ENCODE measurements at regions not wholly inside any gene's neighbourhood (a gene's known extent, or its start where the extent isn't known, plus 50 kb on each side); places are given as distances from the start of the nearest gene placed in this dataset.

DNA sequence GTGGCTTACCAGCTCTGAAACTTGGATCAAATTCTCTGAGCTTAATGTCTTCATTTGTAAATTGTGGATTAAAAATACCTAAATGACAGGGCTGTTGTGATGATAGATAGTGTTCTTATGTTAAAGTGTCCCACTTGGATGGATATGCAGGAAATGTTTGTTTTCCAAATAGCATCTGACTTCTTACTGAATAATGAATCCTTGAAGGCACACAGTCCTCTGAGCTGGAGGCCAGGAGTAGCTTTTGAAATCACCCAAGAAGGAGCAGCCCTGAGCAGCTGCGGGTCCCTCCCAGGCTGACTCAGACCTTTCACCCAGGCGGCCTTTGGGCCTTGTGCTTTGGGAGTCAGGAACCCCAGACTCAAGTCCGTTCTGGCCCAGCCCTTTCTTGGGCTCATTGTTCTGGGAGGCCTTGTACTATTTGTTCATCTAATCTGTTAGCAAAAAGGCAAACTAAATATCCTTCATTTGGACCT lies 173.0 kb upstream of the GATA6 start:
- no peak for DNase-seq (ENCODE audit: low read depth, low spot score)

DNA sequence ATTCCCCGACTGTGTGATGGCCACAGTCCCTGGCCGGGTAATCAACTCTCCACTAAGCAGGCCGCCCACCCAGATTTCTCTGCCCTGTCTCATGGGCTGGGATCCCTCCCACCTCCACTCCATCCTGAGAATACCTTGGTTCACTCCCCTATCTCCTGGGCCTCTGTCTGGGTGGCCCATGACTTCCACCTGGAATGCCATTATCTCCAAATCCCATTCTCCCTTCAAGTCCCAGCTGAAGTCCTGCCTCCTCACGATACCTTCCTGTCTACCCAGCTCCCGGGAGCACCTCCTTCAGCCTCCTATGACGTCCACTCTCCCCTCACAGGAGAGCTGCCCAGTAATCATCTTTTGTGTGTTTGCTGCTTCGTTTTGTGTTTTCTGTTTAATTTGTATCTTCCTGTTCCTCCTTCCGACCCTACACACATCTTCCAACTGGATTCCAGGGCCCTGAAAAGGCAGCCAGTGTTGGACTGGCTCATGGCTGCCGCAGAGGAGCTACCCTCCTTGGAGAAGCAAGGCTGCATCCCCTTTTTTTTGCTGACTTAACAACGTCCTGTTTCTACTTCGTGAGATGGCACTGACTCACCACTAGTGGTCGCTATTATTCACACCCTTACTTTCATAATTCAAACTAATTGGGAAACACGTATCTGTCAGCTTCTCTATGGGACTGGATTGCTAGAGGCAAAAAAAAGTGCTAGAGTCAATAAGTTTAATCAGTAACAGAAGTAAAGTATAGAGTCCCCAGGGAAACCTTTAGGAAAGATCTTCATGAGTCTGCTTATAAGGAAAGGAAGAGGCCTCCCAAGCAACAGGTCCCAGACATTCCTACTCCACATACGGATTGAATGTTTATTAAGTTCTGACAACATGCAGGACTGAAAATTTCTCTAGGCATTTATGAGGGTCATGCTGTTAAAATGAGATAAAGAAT lies 171.9 kb upstream of the GATA6 start:
- no peak for DNase-seq (ENCODE audit: low read depth, low spot score)

DNA sequence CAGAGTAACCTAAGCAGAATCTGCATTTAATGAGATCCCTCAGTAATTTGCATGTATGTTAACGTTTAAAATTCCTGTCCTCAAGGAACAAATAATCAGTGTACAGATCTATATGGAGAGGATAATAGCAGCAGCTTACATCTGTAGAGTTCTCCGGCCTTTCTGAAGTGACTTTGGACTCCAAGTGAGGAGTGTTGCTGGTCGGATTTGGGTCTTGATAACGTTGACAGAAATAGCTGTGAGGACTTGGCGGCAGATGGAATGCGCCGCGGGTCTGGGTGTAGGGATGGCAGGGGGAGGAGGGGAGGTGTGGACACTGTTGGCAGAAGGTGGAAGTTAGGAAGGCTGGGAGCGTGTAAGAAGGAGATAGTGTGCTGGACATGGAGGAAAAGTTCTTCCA lies 170.9 kb upstream of the GATA6 start:
- no peak for DNase-seq (ENCODE audit: low read depth, low spot score)

DNA sequence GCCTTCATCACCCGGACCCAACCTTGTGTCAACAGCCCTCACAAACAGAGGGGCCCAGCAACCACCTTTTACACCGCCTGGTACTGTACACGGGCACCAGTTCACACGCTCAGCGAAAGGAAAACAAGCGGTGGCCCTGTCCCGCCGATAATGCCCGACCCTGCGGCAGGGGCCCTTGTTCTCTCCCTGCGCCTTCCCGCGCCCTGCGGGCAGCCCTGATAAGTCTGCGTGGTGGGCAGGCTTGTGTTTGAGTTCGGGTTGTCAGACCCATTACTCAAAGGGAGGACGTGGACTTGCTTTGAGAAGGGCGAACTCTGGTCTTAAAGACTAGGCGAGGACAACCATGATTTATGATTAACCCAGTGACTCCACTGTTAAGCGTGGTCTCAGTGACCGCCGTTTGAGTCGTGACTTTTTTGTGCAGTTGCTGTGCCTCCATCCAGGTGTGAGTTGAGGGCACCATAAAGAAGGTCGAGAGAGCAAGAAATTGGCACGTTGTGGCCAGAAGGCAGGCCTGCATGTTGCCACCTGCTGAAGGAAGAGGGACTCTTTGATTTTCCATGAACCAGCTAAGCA lies 167.4 kb upstream of the GATA6 start:
- DNase-seq (ENCODE audit: low read depth, low spot score) = no peak

DNA sequence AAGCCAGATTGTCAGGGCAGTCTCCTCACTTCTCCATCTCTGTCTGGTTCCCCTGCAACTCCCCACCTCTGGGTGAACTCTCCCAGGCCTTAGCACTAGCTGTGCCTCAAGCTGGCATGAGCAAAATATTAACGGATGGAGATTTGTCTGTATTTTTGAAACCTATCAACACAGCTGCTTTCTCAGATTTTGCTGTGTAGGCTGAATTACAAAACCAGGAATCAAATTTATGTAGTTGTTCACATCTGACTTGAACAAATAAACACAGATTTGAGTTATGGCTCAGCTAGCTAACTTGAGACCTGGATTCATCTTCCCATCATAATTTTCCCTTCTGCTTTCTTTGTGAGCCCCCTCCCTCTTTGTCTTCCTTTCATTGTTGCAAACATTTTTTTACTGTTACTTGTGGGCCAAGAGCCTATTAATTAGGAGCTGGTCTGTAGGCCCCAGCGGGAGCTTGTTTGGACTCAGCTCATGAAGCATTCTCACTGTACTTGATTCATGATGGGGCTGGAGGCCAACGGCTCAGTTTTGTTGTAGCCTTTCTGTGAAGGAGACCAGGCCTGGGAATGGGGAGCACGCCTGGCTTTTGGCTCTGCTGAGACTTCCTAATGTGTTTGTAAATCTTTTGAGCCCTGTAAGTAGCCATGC lies 164.1 kb upstream of the GATA6 start:
- DNase-seq (ENCODE audit: low read depth, low spot score) = no peak

DNA sequence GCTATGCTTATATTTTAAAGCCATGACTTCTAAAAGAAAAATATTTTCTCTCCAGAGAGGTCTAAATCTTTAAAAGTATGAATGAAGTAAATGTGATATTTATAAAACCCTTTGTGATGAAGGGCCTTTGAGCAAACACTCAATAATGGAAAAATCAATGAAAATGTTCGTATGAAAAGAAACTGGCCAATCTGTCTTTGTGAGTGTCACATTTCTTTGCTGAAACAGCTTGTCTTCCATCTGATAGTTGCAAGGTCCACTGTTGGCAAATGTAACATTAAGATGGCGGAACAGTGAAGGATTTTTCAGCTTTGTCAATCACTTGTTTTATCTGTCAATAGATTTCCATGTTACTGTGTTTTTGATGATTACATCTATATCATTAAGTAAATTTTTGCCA lies 162.9 kb upstream of the GATA6 start:
- no peak for DNase-seq (ENCODE audit: low read depth, low spot score)

DNA sequence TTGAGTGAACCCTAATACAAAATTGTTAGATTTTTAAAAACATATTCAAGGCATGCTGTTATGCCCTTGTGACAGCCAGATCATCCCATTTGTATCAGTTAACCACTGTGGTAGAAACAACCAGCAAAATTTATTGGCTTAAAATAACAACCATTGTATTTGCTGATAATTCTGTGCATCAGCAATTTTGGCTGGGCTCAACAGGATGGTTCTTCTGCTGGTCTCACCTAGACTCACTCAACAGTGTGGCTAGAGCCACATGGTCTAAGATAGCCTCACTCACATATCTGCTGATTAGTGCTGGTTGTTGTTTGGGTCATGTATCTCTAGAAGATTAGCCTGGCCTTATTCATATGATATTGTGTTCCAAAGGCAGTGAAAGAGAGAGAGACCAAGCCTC lies 160.1 kb upstream of the GATA6 start:
- DNase-seq (ENCODE audit: low read depth, low spot score) = no peak

DNA sequence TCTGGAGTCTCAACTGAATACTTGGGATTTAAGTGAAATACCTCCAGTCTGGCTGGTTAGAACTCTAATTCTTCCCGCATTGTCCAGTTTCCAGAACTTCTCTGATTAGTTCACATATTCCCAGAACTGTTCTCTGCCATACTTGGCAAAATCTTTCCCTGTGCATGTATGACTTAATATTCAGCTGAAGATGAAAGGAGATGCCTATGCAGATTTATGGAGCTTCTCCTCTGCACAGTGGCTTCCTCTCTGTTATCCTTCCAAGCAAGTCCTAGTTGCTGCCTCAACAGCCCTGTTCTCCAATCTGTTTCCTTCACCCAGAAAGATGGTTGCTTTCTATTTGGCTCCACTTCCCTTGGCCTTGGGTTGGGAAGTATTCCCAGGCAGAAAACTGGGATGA lies 155.4 kb upstream of the GATA6 start:
- no peak for DNase-seq (ENCODE audit: low read depth, low spot score)

DNA sequence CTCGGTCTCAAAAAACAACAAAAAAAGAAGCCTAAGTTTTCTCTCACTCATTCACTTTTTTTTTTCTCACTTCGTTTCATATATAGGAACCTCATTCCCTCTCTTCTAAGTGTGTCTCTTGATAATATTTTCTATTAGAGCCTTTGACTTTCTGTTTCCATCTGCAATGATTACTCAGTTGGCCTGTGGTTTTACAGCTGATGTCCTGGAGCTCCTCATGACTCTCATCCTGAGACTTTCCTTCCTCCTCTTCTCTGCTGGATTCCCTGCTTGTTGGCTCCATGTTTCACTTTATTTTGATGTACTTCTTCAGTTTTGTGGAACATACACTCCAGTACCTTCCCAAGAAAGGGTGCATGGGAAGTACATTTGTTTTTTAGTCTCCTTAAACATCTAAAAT lies 154.2 kb upstream of the GATA6 start:
- no peak for DNase-seq (ENCODE audit: low read depth, low spot score)

DNA sequence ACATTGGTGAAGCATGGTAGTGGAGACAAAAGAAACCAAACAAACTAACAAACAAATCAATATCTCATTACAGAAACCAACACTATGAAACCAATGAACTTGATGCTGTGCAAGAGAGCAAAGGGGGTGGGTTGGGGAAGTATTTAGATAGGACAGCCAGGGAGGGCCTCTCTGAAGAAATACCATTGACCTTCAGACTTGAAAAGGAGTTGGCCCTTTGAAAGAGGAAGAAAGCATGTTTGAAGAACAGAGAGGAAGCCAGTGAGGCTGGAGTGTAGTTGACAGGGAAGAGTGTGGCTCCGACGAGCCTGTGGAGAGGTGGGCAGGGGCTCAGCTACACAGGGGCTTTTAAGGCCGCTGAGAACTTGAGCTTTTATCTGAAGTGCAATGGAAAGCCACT lies 151.0 kb upstream of the GATA6 start:
- DNase-seq (ENCODE audit: low read depth, low spot score) = no peak

DNA sequence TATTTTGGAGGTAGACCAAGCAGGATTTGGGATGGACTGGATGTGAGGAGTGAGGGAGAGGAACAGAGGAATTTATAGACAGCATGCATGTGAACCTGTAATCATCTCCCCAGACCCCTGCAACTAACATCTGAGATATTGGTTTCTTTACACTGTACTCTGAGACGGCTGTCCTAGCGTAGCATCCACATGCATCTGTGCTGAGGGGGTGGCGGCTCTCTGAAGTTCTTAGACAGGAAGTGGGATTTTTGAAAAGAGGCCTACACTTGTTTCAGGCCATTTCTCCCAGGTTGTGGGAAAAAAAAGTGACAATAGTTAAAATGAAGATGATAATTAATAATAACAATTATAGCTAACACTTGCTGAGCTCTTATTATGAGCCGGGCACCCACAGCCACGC lies 150.2 kb upstream of the GATA6 start:
- DNase-seq (ENCODE audit: low read depth, low spot score) = no peak

DNA sequence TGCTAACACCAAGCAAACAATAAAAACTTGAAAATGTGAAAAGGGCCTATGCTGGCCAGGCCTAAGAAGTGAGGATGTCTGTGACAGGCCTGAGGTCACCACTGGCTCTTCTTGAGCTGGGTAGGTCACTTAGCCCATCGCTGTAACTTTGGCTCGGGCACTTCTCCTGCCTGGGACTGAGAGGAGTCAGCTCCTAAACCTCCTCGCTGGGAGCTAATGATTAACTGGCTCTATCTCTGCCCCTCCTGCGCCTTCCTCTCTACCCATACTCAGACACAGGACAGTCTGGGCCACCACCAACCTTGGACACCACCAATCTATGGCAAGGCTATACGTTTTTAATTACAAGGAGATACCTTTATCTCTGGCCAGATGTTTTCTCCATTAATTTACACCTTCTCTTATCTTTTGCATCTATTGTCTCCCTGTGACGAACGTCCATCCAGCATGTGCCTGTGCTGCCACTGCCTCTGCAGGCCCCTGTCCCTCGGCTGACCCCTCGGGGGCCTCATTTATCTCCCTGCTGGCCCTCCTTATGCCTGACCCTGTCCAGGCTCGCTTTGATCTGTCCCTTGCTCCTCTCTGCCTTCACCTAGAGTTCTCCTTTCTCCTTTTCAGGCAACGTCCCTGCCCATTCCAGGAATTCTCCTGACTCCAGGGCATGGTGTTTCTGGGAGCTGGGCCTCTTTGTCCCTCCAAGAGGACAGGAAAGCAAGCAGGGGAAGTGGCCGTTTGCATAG lies 149.1 kb upstream of the GATA6 start:
- no peak for DNase-seq (ENCODE audit: low read depth, low spot score)

DNA sequence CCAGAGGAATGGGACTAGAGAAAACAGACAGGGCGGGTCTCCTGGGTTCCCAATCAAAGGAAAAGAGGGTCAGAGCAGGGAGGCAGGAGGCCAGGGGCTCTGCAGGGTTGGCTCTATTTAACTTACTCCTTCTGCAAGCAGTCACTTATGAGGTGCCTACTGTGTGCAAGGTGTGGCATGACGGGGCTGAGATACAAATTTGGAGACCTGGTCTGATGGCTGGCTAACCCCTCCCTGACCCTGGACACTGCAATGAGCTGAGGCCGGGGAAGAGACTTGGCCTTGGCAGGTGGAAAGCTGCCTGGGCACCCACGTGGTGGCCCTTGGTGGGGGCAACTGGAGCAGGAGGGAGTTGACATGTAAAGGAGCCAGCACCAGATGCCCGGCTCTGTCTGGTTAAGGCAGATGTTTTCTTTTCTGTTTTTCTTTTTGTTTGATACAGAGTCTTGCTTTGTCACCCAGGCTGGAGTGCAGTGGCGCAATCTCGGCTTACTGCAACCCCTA lies 148.5 kb upstream of the GATA6 start:
- no peak for DNase-seq (ENCODE audit: low read depth, low spot score)

DNA sequence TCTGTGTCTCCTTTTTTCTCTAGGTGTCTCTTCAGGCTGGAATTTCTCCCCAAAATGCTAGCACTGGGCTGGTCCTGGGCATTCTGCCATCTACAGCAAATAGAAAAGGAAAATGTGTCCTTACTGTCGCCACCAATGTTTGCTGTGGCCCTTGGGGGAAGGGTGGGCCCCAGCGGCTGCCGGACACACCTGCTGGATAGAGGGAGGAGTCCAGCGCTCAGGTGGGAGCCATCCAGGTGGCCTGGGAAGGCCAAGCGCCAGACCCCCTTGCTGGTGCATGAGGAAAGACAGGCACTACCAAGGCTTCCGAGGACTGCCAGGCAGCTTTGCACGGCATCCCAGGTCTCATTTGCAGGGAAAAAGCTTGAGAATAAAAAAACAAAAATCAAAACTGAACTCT lies 147.7 kb upstream of the GATA6 start:
- no peak for DNase-seq (ENCODE audit: low read depth, low spot score)

DNA sequence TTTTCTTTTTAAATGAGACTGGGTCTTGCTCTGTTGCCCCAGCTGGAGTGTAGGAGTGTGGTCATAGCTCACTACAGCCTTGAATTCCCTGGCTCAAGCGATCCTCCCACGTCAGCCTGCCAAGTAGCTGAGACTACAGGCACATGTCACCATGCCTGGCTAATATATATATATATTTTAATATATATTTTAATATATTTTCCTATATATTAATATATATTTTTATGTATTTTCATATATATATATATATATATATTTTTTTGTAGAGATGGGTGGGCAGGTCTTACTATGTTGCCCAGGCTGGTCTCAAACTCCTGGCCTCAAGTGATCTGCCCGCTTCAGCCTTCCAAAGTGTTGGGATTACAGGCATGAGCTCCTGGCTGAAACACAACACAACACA lies 144.5 kb upstream of the GATA6 start:
- no peak for DNase-seq (ENCODE audit: low read depth, low spot score)

DNA sequence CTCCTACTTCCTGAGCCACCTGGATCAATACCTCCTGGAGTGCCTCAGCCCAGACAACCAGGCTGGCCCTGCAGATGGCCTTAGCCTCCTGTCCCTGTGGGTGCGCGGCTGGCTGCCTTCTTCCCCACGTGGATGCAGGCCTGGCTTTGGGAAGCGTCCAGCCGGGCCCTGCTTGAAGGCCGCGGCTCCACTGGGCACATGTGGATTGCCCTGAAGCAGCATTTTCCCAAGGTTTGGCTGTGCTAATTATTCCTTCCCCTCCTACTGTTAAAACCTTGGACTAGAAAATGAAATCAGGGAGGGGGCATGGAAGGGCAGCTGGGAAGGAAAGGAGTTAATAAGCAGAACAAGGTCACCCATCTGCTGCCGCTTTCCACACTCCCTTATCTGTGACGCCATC lies 143.0 kb upstream of the GATA6 start:
- DNase-seq (ENCODE audit: low read depth, low spot score) = no peak

DNA sequence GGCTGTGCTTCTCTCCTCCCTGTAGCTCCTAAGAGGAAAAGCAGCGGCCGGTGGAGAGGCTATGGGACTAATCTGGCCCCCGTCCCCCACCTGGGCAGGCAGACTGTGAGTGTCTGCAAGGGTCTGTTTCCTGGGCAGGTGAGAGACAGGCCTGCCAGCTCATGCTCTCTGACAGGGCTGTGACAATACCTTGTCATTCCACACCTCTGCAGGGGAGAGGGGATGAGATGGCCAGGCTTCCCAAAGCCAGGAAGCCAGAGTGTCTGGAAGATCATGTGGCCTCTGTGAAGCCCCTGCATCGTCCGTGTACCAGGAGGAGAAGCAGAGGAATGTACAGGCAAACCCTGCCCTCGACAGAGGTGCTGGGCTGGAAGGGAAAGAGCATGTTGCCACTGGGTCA lies 142.5 kb upstream of the GATA6 start:
- DNase-seq (ENCODE audit: low read depth, low spot score) = no peak

DNA sequence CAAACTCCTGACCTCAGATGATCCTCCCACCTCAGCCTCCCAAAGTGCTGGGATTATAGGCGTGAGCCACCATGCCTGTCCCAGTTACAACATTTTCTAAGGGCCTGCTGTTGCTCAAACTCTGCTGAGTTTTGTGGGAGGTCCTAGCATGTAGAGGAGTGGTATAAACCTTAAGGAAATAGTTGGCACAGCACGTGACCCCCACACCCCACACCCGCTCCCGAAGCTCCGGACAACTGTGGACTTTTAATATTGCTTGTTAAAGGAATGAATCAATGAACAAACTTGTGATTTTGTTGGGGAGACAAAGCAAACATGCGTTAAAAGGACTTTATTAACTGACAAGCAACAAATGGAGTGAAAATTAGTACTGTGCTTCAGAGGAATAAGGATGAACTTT lies 137.8 kb upstream of the GATA6 start:
- DNase-seq (ENCODE audit: low read depth, low spot score) = no peak

DNA sequence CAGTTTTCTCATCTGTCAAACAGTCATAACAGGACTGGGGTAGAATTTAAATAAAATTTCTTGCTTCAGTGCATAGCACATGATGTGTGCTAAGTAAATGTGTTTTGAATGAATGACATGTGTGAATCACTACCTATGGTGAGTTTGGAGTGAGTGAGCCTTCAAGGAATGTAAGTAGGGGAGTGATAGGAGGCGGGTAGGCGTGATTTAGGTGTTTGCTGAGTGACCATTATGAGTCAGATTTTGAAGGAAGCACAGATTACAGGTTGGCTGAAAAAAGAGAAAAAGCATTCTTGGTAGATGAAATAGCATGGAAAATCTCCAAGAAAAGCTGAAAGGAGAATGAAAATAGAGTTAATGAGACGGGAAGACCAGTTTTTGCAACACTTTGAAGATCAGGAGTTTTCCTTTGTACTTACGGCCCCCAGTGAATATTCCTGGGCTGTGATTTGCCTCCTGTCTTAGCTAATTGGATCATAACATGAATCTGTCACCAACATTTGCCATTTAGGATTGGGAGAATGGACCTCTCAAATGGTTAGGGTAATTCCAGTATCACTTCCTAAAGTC lies 136.9 kb upstream of the GATA6 start:
- no peak for DNase-seq (ENCODE audit: low read depth, low spot score)

DNA sequence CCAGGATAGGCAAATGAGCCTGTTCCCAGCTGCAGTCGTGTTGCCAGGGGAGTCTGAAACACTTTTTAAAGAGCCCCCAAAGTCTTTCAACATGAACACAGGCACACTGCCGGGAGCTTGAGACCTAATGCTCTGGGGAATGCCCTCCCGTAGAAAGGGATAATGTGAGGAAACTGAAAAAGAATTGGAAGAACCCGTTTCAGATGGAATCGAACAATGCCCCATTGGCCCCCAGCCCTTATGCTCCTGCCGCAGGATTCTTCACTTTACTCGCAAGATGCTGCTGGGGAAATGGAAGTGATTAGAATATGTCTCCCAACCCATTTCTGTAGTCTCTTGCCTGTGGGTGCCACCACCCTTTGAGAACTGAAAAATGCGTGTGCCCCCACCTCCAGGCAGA lies 136.3 kb upstream of the GATA6 start:
- no peak for DNase-seq (ENCODE audit: low read depth, low spot score)

DNA sequence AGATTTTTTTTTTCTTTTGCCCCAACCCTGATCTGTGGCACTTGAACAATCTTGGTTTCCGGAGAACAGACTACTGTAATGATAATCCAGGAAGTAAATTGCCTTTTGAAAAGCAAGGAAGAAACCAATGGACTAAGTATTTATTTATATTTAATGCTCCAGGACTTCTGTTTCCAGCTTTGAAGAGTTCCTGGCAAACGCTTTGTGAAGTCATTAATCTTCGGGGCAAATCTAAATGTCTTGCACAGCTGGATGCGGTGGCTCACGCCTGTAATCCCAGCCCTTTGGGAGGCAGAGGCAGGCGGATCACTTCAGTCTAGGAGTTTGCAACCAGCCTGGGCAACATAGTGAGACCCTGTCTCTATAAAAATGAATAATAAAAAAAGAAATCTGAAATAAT lies 135.1 kb upstream of the GATA6 start:
- no peak for DNase-seq (ENCODE audit: low read depth, low spot score)

DNA sequence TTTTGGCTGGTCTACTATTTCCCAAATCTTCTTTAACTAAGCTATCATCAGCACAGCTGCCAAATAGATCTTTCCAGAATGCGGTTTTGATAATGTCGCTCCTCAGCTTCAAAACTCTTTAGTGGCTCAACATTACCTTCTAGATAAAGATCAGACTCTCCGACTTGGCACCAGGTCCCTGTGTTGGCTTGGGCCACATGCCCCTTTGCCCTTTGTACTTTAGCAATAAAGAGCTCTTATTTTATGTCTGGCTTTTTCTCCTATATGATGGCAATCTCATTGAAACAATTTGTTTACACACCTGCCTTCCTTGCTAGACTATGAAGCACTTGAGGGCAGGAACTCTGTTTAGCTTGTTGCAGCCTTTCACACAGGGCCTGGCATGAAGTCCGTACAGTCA lies 128.9 kb upstream of the GATA6 start:
- DNase-seq (ENCODE audit: low read depth, low spot score) = no peak
